ENCODE measurements at regions not wholly inside any gene's neighbourhood (a gene's known extent, or its start where the extent isn't known, plus 50 kb on each side); places are given as distances from the start of the nearest gene placed in this dataset.

GRCh38 chr10:120960725-120961124 is 109.6 kb downstream of the WDR11 start:
- H3K9me3 ChIP-seq (ENCODE audit: insufficient read depth, low read depth, low read length), result no peaks in the 10 kb centered on the region
- no peak overlapping the region for H3K4me2 ChIP-seq (ENCODE audit: low read depth, low read length, poor library complexity, severe bottlenecking)
- H2AFZ ChIP-seq (ENCODE audit: low read length), result no peak overlapping the region
- no peaks in the 10 kb centered on the region for H3K27me3 ChIP-seq (ENCODE audit: insufficient read depth, low read length, poor library complexity, severe bottlenecking)
- no peaks in the 10 kb centered on the region for H3K4me1 ChIP-seq (ENCODE audit: insufficient read depth, low read length, poor library complexity, severe bottlenecking)
- H3K9me2 ChIP-seq (replicated peaks; ENCODE audit: low read depth, low read length), result no peaks in the 10 kb centered on the region
- H3K9ac ChIP-seq (ENCODE audit: low read depth, low read length, poor library complexity, severe bottlenecking), result no peak overlapping the region
- H3K36me3 ChIP-seq (ENCODE audit: insufficient read depth, low read length), result no peaks in the 10 kb centered on the region
- H4K20me1 ChIP-seq (ENCODE audit: insufficient read depth, low read length, poor library complexity, severe bottlenecking), result no peaks in the 10 kb centered on the region
- no peaks in the 10 kb centered on the region for H3K79me2 ChIP-seq (ENCODE audit: insufficient read depth, low read length)
- no peaks in the 10 kb centered on the region for H3F3A ChIP-seq (ENCODE audit: low read depth)
- H3K4me3 ChIP-seq (ENCODE audit: low read length, poor library complexity, severe bottlenecking), result no peak overlapping the region
- no peak for TF ChIP-seq EZH2phosphoT487 (IDR thresholded peaks at IDR 0.05; ENCODE audit: borderline replicate concordance)
- no peak for TF ChIP-seq CTCF (conservative IDR thresholded peaks at IDR 0.05; ENCODE audit: low read length)

GRCh38 chr10:120961795-120962755 is 110.9 kb downstream of the WDR11 start:
- no peaks in the 10 kb centered on the region for H3F3A ChIP-seq (ENCODE audit: low read depth)
- no peaks in the 10 kb centered on the region for H3K27me3 ChIP-seq (ENCODE audit: insufficient read depth, low read length, poor library complexity, severe bottlenecking)
- no peak overlapping the region for H3K4me3 ChIP-seq (ENCODE audit: low read length, poor library complexity, severe bottlenecking)
- H3K79me2 ChIP-seq (ENCODE audit: insufficient read depth, low read length), result no peaks in the 10 kb centered on the region
- no peak overlapping the region for H2AFZ ChIP-seq (ENCODE audit: low read length)
- no peaks in the 10 kb centered on the region for H3K9me3 ChIP-seq (ENCODE audit: insufficient read depth, low read depth, low read length)
- H3K9me2 ChIP-seq (replicated peaks; ENCODE audit: low read depth, low read length), result no peaks in the 10 kb centered on the region
- no peaks in the 10 kb centered on the region for H3K36me3 ChIP-seq (ENCODE audit: insufficient read depth, low read length)
- no peak overlapping the region for H3K9ac ChIP-seq (ENCODE audit: low read depth, low read length, poor library complexity, severe bottlenecking)
- no peak overlapping the region for H3K4me2 ChIP-seq (ENCODE audit: low read depth, low read length, poor library complexity, severe bottlenecking)
- TF ChIP-seq CTCF (conservative IDR thresholded peaks at IDR 0.05; ENCODE audit: low read length) (no peak), EZH2phosphoT487 (IDR thresholded peaks at IDR 0.05; ENCODE audit: borderline replicate concordance) (no peak)
- H4K20me1 ChIP-seq (ENCODE audit: insufficient read depth, low read length, poor library complexity, severe bottlenecking), result no peaks in the 10 kb centered on the region
- H3K4me1 ChIP-seq (ENCODE audit: insufficient read depth, low read length, poor library complexity, severe bottlenecking), result no peaks in the 10 kb centered on the region

- Histone ChIP-seq H3K4me3 (ENCODE audit: low read length, poor library complexity, severe bottlenecking) (no peak overlapping the region), H4K20me1 (ENCODE audit: insufficient read depth, low read length, poor library complexity, severe bottlenecking) (no peaks in the 10 kb centered on the region)
Observed at GRCh38 chr10:120962756-120963593, 111.8 kb downstream of the WDR11 start.

More at GRCh38 chr10:120962756-120963593, 111.8 kb downstream of the WDR11 start:
- Histone ChIP-seq H3K36me3 (ENCODE audit: insufficient read depth, low read length) (no peaks in the 10 kb centered on the region), H3K9ac (ENCODE audit: low read depth, low read length, poor library complexity, severe bottlenecking) (no peak overlapping the region), H3F3A (ENCODE audit: low read depth) (no peaks in the 10 kb centered on the region), H3K9me2 (replicated peaks; ENCODE audit: low read depth, low read length) (no peaks in the 10 kb centered on the region), H3K4me2 (ENCODE audit: low read depth, low read length, poor library complexity, severe bottlenecking) (no peak overlapping the region), H2AFZ (ENCODE audit: low read length) (no peak overlapping the region), H3K4me1 (ENCODE audit: insufficient read depth, low read length, poor library complexity, severe bottlenecking) (no peaks in the 10 kb centered on the region), H3K27me3 (ENCODE audit: insufficient read depth, low read length, poor library complexity, severe bottlenecking) (no peaks in the 10 kb centered on the region), H3K9me3 (ENCODE audit: insufficient read depth, low read depth, low read length) (no peaks in the 10 kb centered on the region), H3K79me2 (ENCODE audit: insufficient read depth, low read length) (no peaks in the 10 kb centered on the region)
- TF ChIP-seq EZH2phosphoT487 (IDR thresholded peaks at IDR 0.05; ENCODE audit: borderline replicate concordance) (no peak), CTCF (conservative IDR thresholded peaks at IDR 0.05; ENCODE audit: low read length) (no peak)
